ENCODE measurements at regions not wholly inside any gene's neighbourhood (a gene's known extent, or its start where the extent isn't known, plus 50 kb on each side); places are given as distances from the start of the nearest gene placed in this dataset.

DNA sequence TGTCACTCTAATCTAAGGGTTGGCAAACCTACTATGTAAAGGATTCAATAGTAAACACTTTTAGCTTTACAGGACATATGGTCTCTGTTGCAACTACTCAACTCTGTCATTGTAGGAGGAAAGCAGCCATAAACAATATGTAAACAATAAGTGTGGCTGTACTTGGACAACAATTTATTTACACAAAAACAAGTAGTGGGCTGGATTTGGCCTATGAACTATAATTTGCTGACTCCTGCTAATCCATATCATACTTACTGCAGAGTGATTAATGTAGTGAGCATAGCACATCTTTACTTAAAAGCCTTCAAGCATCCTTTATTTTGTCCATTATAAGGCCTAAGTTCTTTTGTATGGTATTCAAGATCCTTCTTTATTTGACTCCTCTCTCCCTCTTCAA lies 441.9 kb downstream of the ZIC1 start:
- H3K9me3 ChIP-seq (ENCODE audit: control insufficient read depth in 2 of 2, low read length in 2 of 2): no peaks in the 10 kb centered on the region
- H3K9ac ChIP-seq (ENCODE audit: low read depth in 1 of 2, low read length in 2 of 2): no peak overlapping the region
- H3K4me1 ChIP-seq (ENCODE audit: control insufficient read depth in 2 of 2, insufficient read depth in 2 of 2, low read length in 2 of 2): peaks cover 0 to 2% of the 10 kb centered on the region in 2 donors
- no peaks in the 10 kb centered on the region for H3K36me3 ChIP-seq (ENCODE audit: control insufficient read depth in 2 of 2, insufficient read depth in 2 of 2, low read length in 2 of 2)
- H3K27ac ChIP-seq (ENCODE audit: low read depth in 2 of 2, low read length in 2 of 2): no peak overlapping the region
- no peak overlapping the region for H3K4me3 ChIP-seq (ENCODE audit: low read length in 2 of 2)
- H3K27me3 ChIP-seq (ENCODE audit: control insufficient read depth in 2 of 2, insufficient read depth in 2 of 2, low read length in 2 of 2): no peaks in the 10 kb centered on the region

DNA sequence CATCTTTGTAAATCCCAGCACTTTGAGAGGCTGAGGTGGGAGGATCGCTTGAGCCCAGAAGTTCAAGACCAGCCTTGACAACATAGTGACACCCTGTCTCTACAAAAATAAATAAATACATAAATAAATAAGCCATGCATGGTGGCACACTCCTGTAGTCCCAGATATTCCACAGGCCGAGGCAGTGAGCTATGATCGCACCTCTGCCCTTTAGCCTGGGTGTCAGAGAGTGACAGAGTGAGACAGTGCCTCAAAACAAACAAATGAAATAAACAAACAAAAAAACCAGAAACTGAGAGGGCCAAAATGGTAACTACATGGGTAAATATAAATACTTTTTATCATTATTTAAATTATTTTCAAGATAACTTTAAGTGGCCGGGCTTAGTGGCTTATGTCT lies 445.4 kb downstream of the ZIC1 start:
- Histone ChIP-seq H3K4me3 (ENCODE audit: low read length in 2 of 2) (no peak overlapping the region), H3K27ac (ENCODE audit: low read depth in 2 of 2, low read length in 2 of 2) (no peak overlapping the region), H3K4me1 (ENCODE audit: control insufficient read depth in 2 of 2, insufficient read depth in 2 of 2, low read length in 2 of 2) (no peaks in the 10 kb centered on the region), H3K27me3 (ENCODE audit: control insufficient read depth in 2 of 2, insufficient read depth in 2 of 2, low read length in 2 of 2) (no peaks in the 10 kb centered on the region), H3K9ac (ENCODE audit: low read depth in 1 of 2, low read length in 2 of 2) (no peak overlapping the region), H3K9me3 (ENCODE audit: control insufficient read depth in 2 of 2, low read length in 2 of 2) (no peaks in the 10 kb centered on the region), H3K36me3 (ENCODE audit: control insufficient read depth in 2 of 2, insufficient read depth in 2 of 2, low read length in 2 of 2) (no peaks in the 10 kb centered on the region)

- Histone ChIP-seq H3K9ac (ENCODE audit: low read depth in 1 of 2, low read length in 2 of 2) (no peak overlapping the region), H3K4me1 (ENCODE audit: control insufficient read depth in 2 of 2, insufficient read depth in 2 of 2, low read length in 2 of 2) (no peaks in the 10 kb centered on the region), H3K27me3 (ENCODE audit: control insufficient read depth in 2 of 2, insufficient read depth in 2 of 2, low read length in 2 of 2) (no peaks in the 10 kb centered on the region), H3K9me3 (ENCODE audit: control insufficient read depth in 2 of 2, low read length in 2 of 2) (peaks cover 0 to 6% of the 10 kb centered on the region in 2 donors), H3K4me3 (ENCODE audit: low read length in 2 of 2) (no peak overlapping the region), H3K27ac (ENCODE audit: low read depth in 2 of 2, low read length in 2 of 2) (no peak overlapping the region), H3K36me3 (ENCODE audit: control insufficient read depth in 2 of 2, insufficient read depth in 2 of 2, low read length in 2 of 2) (no peaks in the 10 kb centered on the region)
Measured at GRCh38 chr3:147864754-147865354, 455.7 kb downstream of the ZIC1 start.

DNA sequence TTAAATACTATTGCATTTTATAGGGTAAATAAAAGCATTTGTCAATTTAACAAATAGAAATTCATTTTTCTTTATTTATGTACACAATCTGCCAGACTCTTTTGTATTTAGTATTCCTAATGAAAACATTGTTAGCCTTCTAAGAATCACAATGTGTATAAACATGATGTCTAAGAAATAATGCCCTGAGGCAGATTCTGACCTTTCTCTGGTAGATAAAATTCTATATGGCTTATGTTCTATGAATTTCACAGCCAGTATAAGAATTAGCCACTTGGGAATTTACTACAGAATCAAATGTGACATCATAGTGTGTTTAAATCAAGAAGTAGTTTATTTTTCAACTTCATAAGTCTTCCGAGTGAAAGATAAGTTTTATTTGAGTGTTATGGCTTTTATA lies 457.4 kb downstream of the ZIC1 start:
- Histone ChIP-seq H3K4me3 (ENCODE audit: low read length in 2 of 2) (no peak overlapping the region), H3K4me1 (ENCODE audit: control insufficient read depth in 2 of 2, insufficient read depth in 2 of 2, low read length in 2 of 2) (no peaks in the 10 kb centered on the region), H3K27me3 (ENCODE audit: control insufficient read depth in 2 of 2, insufficient read depth in 2 of 2, low read length in 2 of 2) (no peaks in the 10 kb centered on the region), H3K9me3 (ENCODE audit: control insufficient read depth in 2 of 2, low read length in 2 of 2) (peaks cover 0 to 6% of the 10 kb centered on the region in 2 donors), H3K27ac (ENCODE audit: low read depth in 2 of 2, low read length in 2 of 2) (no peak overlapping the region), H3K9ac (ENCODE audit: low read depth in 1 of 2, low read length in 2 of 2) (no peak overlapping the region), H3K36me3 (ENCODE audit: control insufficient read depth in 2 of 2, insufficient read depth in 2 of 2, low read length in 2 of 2) (no peaks in the 10 kb centered on the region)

GRCh38 chr3:147872568-147872967 lies 463.4 kb downstream of the ZIC1 start:
- Histone ChIP-seq H3K27ac (ENCODE audit: low read depth in 2 of 2, low read length in 2 of 2) (no peak overlapping the region), H3K27me3 (ENCODE audit: control insufficient read depth in 2 of 2, insufficient read depth in 2 of 2, low read length in 2 of 2) (no peaks in the 10 kb centered on the region), H3K9me3 (ENCODE audit: control insufficient read depth in 2 of 2, low read length in 2 of 2) (no peaks in the 10 kb centered on the region), H3K4me3 (ENCODE audit: low read length in 2 of 2) (no peak overlapping the region), H3K9ac (ENCODE audit: low read depth in 1 of 2, low read length in 2 of 2) (no peak overlapping the region), H3K36me3 (ENCODE audit: control insufficient read depth in 2 of 2, insufficient read depth in 2 of 2, low read length in 2 of 2) (no peaks in the 10 kb centered on the region), H3K4me1 (ENCODE audit: control insufficient read depth in 2 of 2, insufficient read depth in 2 of 2, low read length in 2 of 2) (no peaks in the 10 kb centered on the region)

DNA sequence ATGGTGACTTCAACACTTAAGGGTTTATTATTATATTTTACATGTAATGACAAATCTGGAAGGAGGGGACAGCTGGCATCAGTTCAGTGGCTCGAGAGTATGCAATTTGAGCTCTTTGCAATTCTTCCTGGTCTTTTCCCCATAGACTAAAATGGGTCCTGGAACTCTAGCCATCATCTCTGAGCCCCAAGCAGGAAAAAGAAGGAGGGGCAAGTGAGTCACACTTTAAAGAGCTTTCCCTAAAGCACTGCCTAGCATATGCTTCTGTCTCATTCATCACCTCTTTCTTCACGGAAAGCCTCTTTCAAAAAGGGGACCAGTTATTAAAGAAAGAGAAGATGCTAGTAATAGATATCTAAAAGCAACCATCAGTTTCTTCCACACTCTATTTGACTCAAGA lies 466.3 kb downstream of the ZIC1 start:
- Histone ChIP-seq H3K4me1 (ENCODE audit: control insufficient read depth in 2 of 2, insufficient read depth in 2 of 2, low read length in 2 of 2) (no peaks in the 10 kb centered on the region), H3K27ac (ENCODE audit: low read depth in 2 of 2, low read length in 2 of 2) (no peak overlapping the region), H3K36me3 (ENCODE audit: control insufficient read depth in 2 of 2, insufficient read depth in 2 of 2, low read length in 2 of 2) (no peaks in the 10 kb centered on the region), H3K9ac (ENCODE audit: low read depth in 1 of 2, low read length in 2 of 2) (no peak overlapping the region), H3K9me3 (ENCODE audit: control insufficient read depth in 2 of 2, low read length in 2 of 2) (no peaks in the 10 kb centered on the region), H3K27me3 (ENCODE audit: control insufficient read depth in 2 of 2, insufficient read depth in 2 of 2, low read length in 2 of 2) (no peaks in the 10 kb centered on the region), H3K4me3 (ENCODE audit: low read length in 2 of 2) (no peak overlapping the region)

DNA sequence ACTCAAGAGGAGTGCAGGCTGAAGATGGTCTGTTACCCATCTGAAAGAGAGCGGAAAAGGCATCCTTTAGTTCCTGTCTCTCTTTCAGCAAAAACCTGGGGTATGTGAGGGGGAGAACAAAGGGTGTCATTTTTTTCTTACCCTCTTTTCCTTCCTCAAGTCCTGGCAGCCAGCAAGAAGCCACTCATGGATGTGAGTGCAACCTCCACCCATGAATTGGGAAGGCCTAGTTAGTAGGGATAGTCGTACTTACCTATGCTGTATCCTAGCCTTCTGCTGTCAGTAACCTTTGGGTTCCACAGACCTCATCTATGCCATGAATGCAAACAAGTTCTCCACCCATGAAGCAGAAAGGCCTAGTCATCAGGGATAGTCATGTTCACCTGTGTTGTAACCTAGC lies 472.8 kb downstream of the ZIC1 start:
- no peaks in the 10 kb centered on the region for H3K36me3 ChIP-seq (ENCODE audit: control insufficient read depth in 2 of 2, insufficient read depth in 2 of 2, low read length in 2 of 2)
- no peak overlapping the region for H3K4me3 ChIP-seq (ENCODE audit: low read length in 2 of 2)
- H3K27ac ChIP-seq (ENCODE audit: low read depth in 2 of 2, low read length in 2 of 2): no peak overlapping the region
- peaks cover 3 to 4% of the 10 kb centered on the region in 2 donors for H3K9me3 ChIP-seq (ENCODE audit: control insufficient read depth in 2 of 2, low read length in 2 of 2)
- no peaks in the 10 kb centered on the region for H3K4me1 ChIP-seq (ENCODE audit: control insufficient read depth in 2 of 2, insufficient read depth in 2 of 2, low read length in 2 of 2)
- H3K9ac ChIP-seq (ENCODE audit: low read depth in 1 of 2, low read length in 2 of 2): no peak overlapping the region
- H3K27me3 ChIP-seq (ENCODE audit: control insufficient read depth in 2 of 2, insufficient read depth in 2 of 2, low read length in 2 of 2): no peaks in the 10 kb centered on the region

DNA sequence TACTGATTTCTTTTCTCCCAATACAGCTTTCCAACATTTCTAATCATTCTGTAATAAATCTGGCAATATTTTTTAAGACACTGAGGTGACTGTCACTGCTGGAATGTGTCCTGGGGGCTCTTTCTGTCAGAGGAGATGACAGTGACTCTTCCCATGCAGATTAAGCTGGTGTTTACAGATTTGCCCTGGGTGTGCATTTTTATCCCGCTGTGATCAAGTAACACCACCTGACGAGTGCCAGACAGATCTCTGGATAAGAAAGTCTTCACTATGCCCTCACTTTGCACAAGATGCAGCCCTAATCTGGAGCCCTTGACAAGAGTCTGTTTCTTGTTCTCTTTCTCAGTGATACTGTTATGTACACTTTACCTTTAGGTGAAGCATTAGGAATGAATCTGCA lies 477.7 kb downstream of the ZIC1 start:
- Histone ChIP-seq H3K27ac (ENCODE audit: low read depth in 2 of 2, low read length in 2 of 2) (no peak overlapping the region), H3K36me3 (ENCODE audit: control insufficient read depth in 2 of 2, insufficient read depth in 2 of 2, low read length in 2 of 2) (no peaks in the 10 kb centered on the region), H3K27me3 (ENCODE audit: control insufficient read depth in 2 of 2, insufficient read depth in 2 of 2, low read length in 2 of 2) (no peaks in the 10 kb centered on the region), H3K4me3 (ENCODE audit: low read length in 2 of 2) (no peak overlapping the region), H3K4me1 (ENCODE audit: control insufficient read depth in 2 of 2, insufficient read depth in 2 of 2, low read length in 2 of 2) (peaks cover 9 to 21% of the 10 kb centered on the region in 2 donors), H3K9me3 (ENCODE audit: control insufficient read depth in 2 of 2, low read length in 2 of 2) (peaks cover 0 to 3% of the 10 kb centered on the region in 2 donors), H3K9ac (ENCODE audit: low read depth in 1 of 2, low read length in 2 of 2) (no peak overlapping the region)

DNA sequence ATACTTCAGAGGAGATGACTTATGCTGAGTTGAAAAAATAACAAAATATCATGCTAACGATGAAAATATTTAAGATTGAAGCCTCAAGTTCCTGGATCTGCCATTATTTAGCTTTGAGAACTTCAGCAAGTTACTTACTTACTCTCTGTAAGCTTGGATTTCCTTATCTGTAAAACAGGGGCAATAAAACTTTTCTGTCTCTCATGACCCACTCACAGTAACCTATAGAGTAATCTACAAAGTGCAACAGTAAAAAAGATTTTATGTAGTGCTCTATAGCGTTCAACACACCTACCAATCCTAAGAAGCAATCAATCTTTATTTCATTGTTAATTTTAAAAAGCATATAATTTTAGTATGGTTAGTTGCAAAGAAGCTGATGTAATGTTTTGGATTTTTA lies 478.6 kb downstream of the ZIC1 start:
- Histone ChIP-seq H3K4me3 (ENCODE audit: low read length in 2 of 2) (no peak overlapping the region), H3K9ac (ENCODE audit: low read depth in 1 of 2, low read length in 2 of 2) (no peak overlapping the region), H3K27ac (ENCODE audit: low read depth in 2 of 2, low read length in 2 of 2) (no peak overlapping the region), H3K36me3 (ENCODE audit: control insufficient read depth in 2 of 2, insufficient read depth in 2 of 2, low read length in 2 of 2) (no peaks in the 10 kb centered on the region), H3K27me3 (ENCODE audit: control insufficient read depth in 2 of 2, insufficient read depth in 2 of 2, low read length in 2 of 2) (no peaks in the 10 kb centered on the region), H3K9me3 (ENCODE audit: control insufficient read depth in 2 of 2, low read length in 2 of 2) (no peaks in the 10 kb centered on the region), H3K4me1 (ENCODE audit: control insufficient read depth in 2 of 2, insufficient read depth in 2 of 2, low read length in 2 of 2) (peaks cover 9 to 21% of the 10 kb centered on the region in 2 donors)

DNA sequence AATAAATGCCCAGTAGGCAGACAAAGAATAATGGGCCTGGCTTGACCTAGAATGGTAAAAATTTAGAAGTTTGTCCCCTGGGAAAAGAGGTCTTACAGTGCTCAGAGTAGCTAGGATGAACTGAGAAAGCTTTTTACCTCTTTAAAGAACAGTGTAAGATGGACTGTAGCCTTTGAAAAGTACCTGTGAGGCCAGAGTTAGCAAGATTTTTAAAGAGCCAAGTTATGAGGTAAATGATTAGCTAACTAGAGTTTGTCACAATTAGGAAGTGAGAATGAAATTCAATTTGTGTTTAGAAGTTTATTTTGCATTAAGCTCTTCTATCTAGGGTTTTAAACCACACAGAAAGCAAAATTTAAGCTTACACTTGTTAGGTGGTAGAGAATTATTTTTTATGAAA lies 480.9 kb downstream of the ZIC1 start:
- H3K9me3 ChIP-seq (ENCODE audit: control insufficient read depth in 2 of 2, low read length in 2 of 2): no peaks in the 10 kb centered on the region
- no peaks in the 10 kb centered on the region for H3K27me3 ChIP-seq (ENCODE audit: control insufficient read depth in 2 of 2, insufficient read depth in 2 of 2, low read length in 2 of 2)
- no peak overlapping the region for H3K9ac ChIP-seq (ENCODE audit: low read depth in 1 of 2, low read length in 2 of 2)
- no peak overlapping the region for H3K27ac ChIP-seq (ENCODE audit: low read depth in 2 of 2, low read length in 2 of 2)
- no peak overlapping the region for H3K4me3 ChIP-seq (ENCODE audit: low read length in 2 of 2)
- peaks cover 9 to 21% of the 10 kb centered on the region in 2 donors for H3K4me1 ChIP-seq (ENCODE audit: control insufficient read depth in 2 of 2, insufficient read depth in 2 of 2, low read length in 2 of 2)
- H3K36me3 ChIP-seq (ENCODE audit: control insufficient read depth in 2 of 2, insufficient read depth in 2 of 2, low read length in 2 of 2): no peaks in the 10 kb centered on the region

GRCh38 chr3:147895509-147895908 lies 486.3 kb downstream of the ZIC1 start:
- peaks cover 0 to 4% of the 10 kb centered on the region in 2 donors for H3K4me1 ChIP-seq (ENCODE audit: control insufficient read depth in 2 of 2, insufficient read depth in 2 of 2, low read length in 2 of 2)
- H3K36me3 ChIP-seq (ENCODE audit: control insufficient read depth in 2 of 2, insufficient read depth in 2 of 2, low read length in 2 of 2): no peaks in the 10 kb centered on the region
- no peaks in the 10 kb centered on the region for H3K27me3 ChIP-seq (ENCODE audit: control insufficient read depth in 2 of 2, insufficient read depth in 2 of 2, low read length in 2 of 2)
- no peaks in the 10 kb centered on the region for H3K9me3 ChIP-seq (ENCODE audit: control insufficient read depth in 2 of 2, low read length in 2 of 2)
- no peak overlapping the region for H3K27ac ChIP-seq (ENCODE audit: low read depth in 2 of 2, low read length in 2 of 2)
- no peak overlapping the region for H3K4me3 ChIP-seq (ENCODE audit: low read length in 2 of 2)
- no peak overlapping the region for H3K9ac ChIP-seq (ENCODE audit: low read depth in 1 of 2, low read length in 2 of 2)

Data from mucosa of rectum (tissue), 2 donors.